ENCODE measurements at regions not wholly inside any gene's neighbourhood (a gene's known extent, or its start where the extent isn't known, plus 50 kb on each side); places are given as distances from the start of the nearest gene placed in this dataset.

DNA sequence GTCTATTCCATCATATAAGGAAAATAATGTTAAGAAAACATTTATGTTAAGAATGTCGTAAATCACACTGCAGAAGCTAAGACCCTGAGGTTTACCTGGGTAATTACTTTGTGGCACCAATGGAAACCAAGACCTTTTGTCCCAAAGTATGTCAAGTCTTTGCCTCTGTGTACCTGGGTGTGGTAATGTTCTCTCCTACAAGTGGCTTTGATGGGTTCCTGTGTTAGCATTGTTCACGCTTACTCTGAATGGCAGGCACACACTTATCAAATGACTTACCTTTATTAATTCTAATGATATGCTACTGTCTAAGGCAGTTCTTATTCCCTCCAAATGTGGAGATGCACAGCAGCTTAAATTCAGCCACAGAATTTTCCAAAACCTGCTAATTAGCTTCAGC is 206.1 kb downstream of the KCTD12 start:
- H3K9me3 ChIP-seq (ENCODE audit: control insufficient read depth in 4 of 4, insufficient read depth in 3 of 4, low read length in 3 of 4) = no peaks in the 10 kb centered on the region
- no peaks in the 10 kb centered on the region for H3K27me3 ChIP-seq (ENCODE audit: control insufficient read depth in 3 of 3, insufficient read depth in 3 of 3, low read length in 2 of 3)
- H3K36me3 ChIP-seq (ENCODE audit: control insufficient read depth in 4 of 4, insufficient read depth in 4 of 4, low read length in 4 of 4) = no peaks in the 10 kb centered on the region
- no peak overlapping the region for H3K9ac ChIP-seq (ENCODE audit: insufficient read depth in 1 of 2, low read length in 2 of 2)
- TF ChIP-seq CTCF (IDR thresholded peaks at IDR 0.05; ENCODE audit: control extremely low read depth, extremely low read depth) = no peak
- WGBS, 2 donors = 77 to 82% methylated on average over 2 of the region's 2 CpGs
- no peak overlapping the region for H3K27ac ChIP-seq (ENCODE audit: low read depth in 1 of 2, low read length in 1 of 2)
- peaks cover 0 to 19% (median 3%) of the 10 kb centered on the region in 5 donors for H3K4me1 ChIP-seq (ENCODE audit: control insufficient read depth in 5 of 5, insufficient read depth in 5 of 5, low read length in 5 of 5)
- H3K4me3 ChIP-seq = no peak overlapping the region
- DNase-seq (no peak), ATAC-seq (ENCODE audit: insufficient read depth, low FRiP score) (no peak)

- Histone ChIP-seq H3K9me3 (ENCODE audit: control insufficient read depth in 4 of 4, insufficient read depth in 3 of 4, low read length in 3 of 4) (no peaks in the 10 kb centered on the region), H3K27ac (ENCODE audit: low read depth in 1 of 2, low read length in 1 of 2) (no peak overlapping the region), H3K4me3 (no peak overlapping the region), H3K27me3 (ENCODE audit: control insufficient read depth in 3 of 3, insufficient read depth in 3 of 3, low read length in 2 of 3) (no peaks in the 10 kb centered on the region), H3K36me3 (ENCODE audit: control insufficient read depth in 4 of 4, insufficient read depth in 4 of 4, low read length in 4 of 4) (no peaks in the 10 kb centered on the region), H3K9ac (ENCODE audit: insufficient read depth in 1 of 2, low read length in 2 of 2) (no peak overlapping the region), H3K4me1 (ENCODE audit: control insufficient read depth in 5 of 5, insufficient read depth in 5 of 5, low read length in 5 of 5) (peaks cover 0 to 2% (median 0%) of the 10 kb centered on the region in 5 donors)
- WGBS, 2 donors = 72 to 89% methylated on average over 3 of the region's 3 CpGs
- ATAC-seq (ENCODE audit: insufficient read depth, low FRiP score) (no peak), DNase-seq (peak; percentile 30 to 65 (median 53))
- TF ChIP-seq CTCF (IDR thresholded peaks at IDR 0.05; ENCODE audit: control extremely low read depth, extremely low read depth) = no peak
Observed at GRCh38 chr13:76677043-76677442, 209.2 kb downstream of the KCTD12 start.

- H3K27ac ChIP-seq (ENCODE audit: low read depth in 1 of 2, low read length in 1 of 2) = no peak overlapping the region
- H3K27me3 ChIP-seq (ENCODE audit: control insufficient read depth in 3 of 3, insufficient read depth in 3 of 3, low read length in 2 of 3) = no peaks in the 10 kb centered on the region
- H3K9ac ChIP-seq (ENCODE audit: insufficient read depth in 1 of 2, low read length in 2 of 2) = no peak overlapping the region
- ATAC-seq (ENCODE audit: insufficient read depth, low FRiP score) (no peak), DNase-seq (no peak)
- peaks cover 0 to 6% (median 3%) of the 10 kb centered on the region in 5 donors for H3K4me1 ChIP-seq (ENCODE audit: control insufficient read depth in 5 of 5, insufficient read depth in 5 of 5, low read length in 5 of 5)
- H3K9me3 ChIP-seq (ENCODE audit: control insufficient read depth in 4 of 4, insufficient read depth in 3 of 4, low read length in 3 of 4) = no peaks in the 10 kb centered on the region
- whole genome bisulfite sequencing, 2 donors = 77 to 90% methylated on average over 2 of the region's 2 CpGs
- TF ChIP-seq CTCF (IDR thresholded peaks at IDR 0.05; ENCODE audit: control extremely low read depth, extremely low read depth) = no peak
- no peaks in the 10 kb centered on the region for H3K36me3 ChIP-seq (ENCODE audit: control insufficient read depth in 4 of 4, insufficient read depth in 4 of 4, low read length in 4 of 4)
- no peak overlapping the region for H3K4me3 ChIP-seq
Observed at GRCh38 chr13:76672420-76672819, 213.8 kb downstream of the KCTD12 start.

DNA sequence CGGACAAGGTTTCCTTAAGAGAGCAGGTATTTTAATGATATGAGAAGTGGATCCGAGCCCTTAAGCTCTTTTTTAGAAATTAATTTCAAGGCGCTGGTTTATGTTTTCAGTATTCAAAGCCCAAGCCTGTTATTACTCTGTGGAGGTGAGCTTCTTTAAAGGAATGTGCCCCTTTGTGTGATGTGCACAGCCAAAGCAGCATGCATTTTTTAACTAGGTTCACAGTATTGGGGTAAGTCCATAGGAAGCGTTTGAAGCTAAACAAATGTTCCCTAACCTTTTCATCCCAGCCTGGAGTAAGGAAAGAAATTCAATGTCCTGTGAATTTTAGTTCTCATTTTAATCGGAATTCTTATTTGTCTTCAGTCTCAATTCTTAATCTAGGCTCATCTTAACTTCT is 217.5 kb downstream of the KCTD12 start:
- H3K9me3 ChIP-seq (ENCODE audit: control insufficient read depth in 4 of 4, insufficient read depth in 3 of 4, low read length in 3 of 4) = no peaks in the 10 kb centered on the region
- DNase-seq (no peak), ATAC-seq (ENCODE audit: insufficient read depth, low FRiP score) (no peak)
- H3K27me3 ChIP-seq (ENCODE audit: control insufficient read depth in 3 of 3, insufficient read depth in 3 of 3, low read length in 2 of 3) = no peaks in the 10 kb centered on the region
- TF ChIP-seq CTCF (IDR thresholded peaks at IDR 0.05; ENCODE audit: control extremely low read depth, extremely low read depth) = no peak
- H3K36me3 ChIP-seq (ENCODE audit: control insufficient read depth in 4 of 4, insufficient read depth in 4 of 4, low read length in 4 of 4) = no peaks in the 10 kb centered on the region
- WGBS, 2 donors = 77 to 81% methylated on average over 5 of the region's 5 CpGs
- no peak overlapping the region for H3K27ac ChIP-seq (ENCODE audit: low read depth in 1 of 2, low read length in 1 of 2)
- H3K4me1 ChIP-seq (ENCODE audit: control insufficient read depth in 5 of 5, insufficient read depth in 5 of 5, low read length in 5 of 5) = peaks cover 0 to 6% (median 3%) of the 10 kb centered on the region in 5 donors
- no peak overlapping the region for H3K9ac ChIP-seq (ENCODE audit: insufficient read depth in 1 of 2, low read length in 2 of 2)
- no peak overlapping the region for H3K4me3 ChIP-seq

All from lung (tissue), 11 donors.